Activated T-cell treated with anti-CD3 and anti-CD28 coated beads, Interleukin-2, amount 50 U/mL, for 72 hours (primary cell): ENCODE measurements at regions not wholly inside any gene's neighbourhood (a gene's known extent, or its start where the extent isn't known, plus 50 kb on each side); places are given as distances from the start of the nearest gene placed in this dataset.

ENCODE experiments used
- ATAC-seq, 2 donors: fragments of 150-1000 bp; cut with Tn5 transposase; replicated peaks in 1 of 2; 2 replicates each; pipeline ENCODE4 v1.10.0; 2021; ENCODE audit warnings: moderate library complexity in 2 of 2, mild to moderate bottlenecking in 1 of 2
- DNase-seq, 2 donors: peaks; one replicate each; pipeline ENCODE4 v3.0.0; 2021 to 2022; ENCODE audit warnings: mixed read lengths in 1 of 2
- H3K27ac Mint-ChIP-seq: one replicate; pipeline ENCODE4 v1.8.0; 2022; ENCODE audit warnings: mild to moderate bottlenecking, moderate library complexity, mixed read lengths
- H3K27me3 Mint-ChIP-seq: one replicate; pipeline ENCODE4 v1.8.0; 2022; ENCODE audit warnings: low read depth, mixed read lengths
- H3K36me3 Mint-ChIP-seq, 2 donors: one replicate each; pipeline ENCODE4 v1.8.0; 2022; ENCODE audit warnings: mixed read lengths in 2 of 2, mild to moderate bottlenecking in 1 of 2; ENCODE audit not compliant: insufficient read depth in 2 of 2
- H3K4me1 Mint-ChIP-seq: one replicate; pipeline ENCODE4 v1.8.0; 2022; ENCODE audit warnings: low read depth, mixed read lengths
- H3K4me3 Mint-ChIP-seq, 2 donors: one replicate each; pipeline ENCODE4 v1.8.0; 2022; ENCODE audit warnings: mild to moderate bottlenecking in 2 of 2, mixed read lengths in 2 of 2, moderate library complexity in 2 of 2
- H3K9me3 Mint-ChIP-seq, 2 donors: one replicate each; pipeline ENCODE4 v1.8.0; 2022; ENCODE audit warnings: mixed read lengths in 2 of 2

DNA sequence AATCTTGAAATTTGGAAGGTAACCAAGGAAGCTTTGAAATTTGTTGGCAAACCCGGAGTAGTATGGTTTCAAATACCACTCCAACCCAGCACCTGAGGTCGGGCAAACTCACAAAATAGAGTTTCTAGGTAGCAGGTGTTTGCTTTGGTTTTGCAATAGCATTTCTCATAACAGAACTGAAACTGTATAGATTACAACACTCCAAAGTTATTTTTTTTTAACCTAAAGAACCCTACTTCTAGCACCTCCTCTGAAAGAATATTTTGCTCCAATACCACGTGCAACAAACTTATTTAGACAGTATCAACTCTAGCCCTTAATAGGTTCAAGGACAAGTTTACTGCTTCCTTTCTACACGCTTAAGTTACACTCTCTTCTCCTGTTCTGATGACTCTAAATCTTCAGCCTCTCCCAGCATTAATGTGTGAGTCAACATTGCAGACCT is 178.5 kb upstream of the FMN2 start:
- Mint-ChIP-seq H3K36me3 (no peaks in the 10 kb centered on the region), H3K27me3 (peaks cover 33% of the 10 kb centered on the region), H3K4me1 (peaks cover 4% of the 10 kb centered on the region), H3K9me3 (no peaks in the 10 kb centered on the region), H3K27ac (no peak overlapping the region), H3K4me3 (no peak overlapping the region)
- peak; percentile 34 to 52 for ATAC-seq
- no peak for DNase-seq

DNA sequence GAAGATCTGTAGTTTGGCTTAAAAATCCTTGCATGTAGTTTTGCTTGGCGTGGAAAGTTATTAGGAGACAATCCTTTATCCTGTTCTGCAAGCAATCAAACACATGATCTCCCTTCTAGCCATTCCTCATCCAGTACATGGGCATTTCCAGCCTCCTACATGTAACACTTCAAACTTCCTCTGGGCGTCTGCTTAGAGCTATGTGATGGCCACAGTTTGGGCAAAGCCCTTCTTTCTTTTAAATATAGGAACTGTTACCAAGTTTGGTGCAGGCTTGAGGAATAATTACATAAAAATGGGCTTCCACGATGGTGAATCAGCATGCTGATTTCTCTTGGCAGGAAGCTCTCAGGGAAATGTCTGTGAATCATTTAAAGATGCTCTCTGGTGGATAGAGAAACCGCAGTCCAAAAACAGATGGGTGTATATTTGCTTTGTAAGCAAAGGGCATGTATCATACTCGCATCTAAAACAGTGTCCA is 176.9 kb upstream of the FMN2 start:
- H3K9me3 Mint-ChIP-seq: no peaks in the 10 kb centered on the region
- ATAC-seq: no peak

DNA sequence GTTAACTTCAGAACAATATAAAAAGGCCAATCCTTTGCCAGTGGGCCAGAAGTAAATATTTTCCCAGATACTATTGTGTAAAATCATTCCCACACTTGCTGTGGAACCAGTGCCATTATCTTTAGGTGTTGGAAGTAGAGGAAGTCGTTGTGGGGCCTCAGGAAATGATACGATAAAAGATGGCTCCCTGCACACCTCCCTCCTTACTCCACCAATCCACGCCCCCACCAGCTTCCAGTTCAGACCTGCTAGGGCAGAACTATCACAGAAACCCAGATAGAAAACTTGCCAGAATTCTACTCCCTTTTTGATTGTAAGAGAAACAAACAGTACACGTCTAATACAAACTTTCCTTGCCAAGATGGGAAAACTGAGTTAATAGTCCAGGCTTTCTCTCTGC is 173.0 kb upstream of the FMN2 start:
- Mint-ChIP-seq H3K9me3 (peaks cover 2 to 4% of the 10 kb centered on the region in 2 donors), H3K36me3 (peaks cover 0 to 2% of the 10 kb centered on the region in 2 donors)

More for the DNA sequence above, 176.9 kb upstream of the FMN2 start:
- Mint-ChIP-seq H3K27me3 (peaks cover 42% of the 10 kb centered on the region), H3K4me3 (no peak overlapping the region), H3K36me3 (no peaks in the 10 kb centered on the region), H3K4me1 (peaks cover 4% of the 10 kb centered on the region), H3K27ac (no peak overlapping the region)
- DNase-seq: no peak

GRCh38 chr1:239920214-239920613 is 171.5 kb upstream of the FMN2 start:
- Mint-ChIP-seq H3K9me3 (peaks cover 2 to 4% of the 10 kb centered on the region in 2 donors), H3K4me3 (no peak overlapping the region), H3K27ac (no peak overlapping the region), H3K36me3 (peaks cover 0 to 2% of the 10 kb centered on the region in 2 donors), H3K4me1 (peaks cover 14% of the 10 kb centered on the region), H3K27me3 (peaks cover 48% of the 10 kb centered on the region)
- ATAC-seq (no peak), DNase-seq (no peak)

More for the DNA sequence above, 173.0 kb upstream of the FMN2 start:
- Mint-ChIP-seq H3K27ac (no peak overlapping the region), H3K4me3 (no peak overlapping the region), H3K4me1 (peaks cover 14% of the 10 kb centered on the region), H3K27me3 (peaks cover 48% of the 10 kb centered on the region)
- no peak for ATAC-seq
- no peak for DNase-seq

DNA sequence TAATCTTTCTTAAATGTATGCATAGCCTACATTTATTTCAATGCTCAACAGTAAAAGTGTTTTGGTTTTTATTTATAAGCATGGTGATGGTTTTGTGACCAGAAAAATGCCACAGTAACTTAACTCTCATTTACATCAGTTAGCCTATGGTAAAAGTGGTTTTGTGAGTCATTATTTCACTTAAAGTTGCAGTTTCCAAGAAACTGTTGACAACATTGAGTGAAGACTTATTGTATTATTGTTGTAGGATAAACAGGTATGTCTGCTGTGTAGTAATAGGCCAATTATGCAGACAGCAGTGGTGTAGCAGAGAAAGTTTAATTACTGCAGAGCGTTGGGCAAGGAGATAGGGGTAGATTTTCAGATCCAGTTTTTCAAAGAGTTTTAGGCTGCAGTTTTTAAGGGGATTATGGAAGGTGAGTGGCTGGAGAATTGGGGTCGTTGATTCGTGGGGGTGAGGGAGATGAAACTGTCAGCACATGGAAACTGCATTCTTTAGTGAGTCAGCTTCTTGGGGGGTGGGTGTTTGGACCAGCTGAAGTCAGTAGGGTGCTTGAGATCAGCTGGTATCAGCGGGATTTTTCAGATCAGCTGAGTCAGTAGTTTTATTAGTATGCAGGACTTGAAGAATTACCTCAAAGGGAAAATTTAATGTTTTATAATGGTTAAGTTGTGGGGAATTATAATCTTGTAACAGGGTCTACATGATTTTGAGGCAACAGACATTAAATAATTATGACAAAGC is 168.7 kb upstream of the FMN2 start:
- H3K27ac Mint-ChIP-seq: peak overlapping the region; percentile 79
- DNase-seq (peak in 1 of 2 donors; percentile 6), ATAC-seq (peak; percentile 67 to 77)
- H3K4me1 Mint-ChIP-seq: peaks cover 14% of the 10 kb centered on the region
- peaks cover 2 to 4% of the 10 kb centered on the region in 2 donors for H3K9me3 Mint-ChIP-seq
- peaks cover 27% of the 10 kb centered on the region for H3K27me3 Mint-ChIP-seq
- peaks cover 0 to 2% of the 10 kb centered on the region in 2 donors for H3K36me3 Mint-ChIP-seq
- H3K4me3 Mint-ChIP-seq: peak overlapping the region in 1 of 2 donors; percentile 31

- no peak for ATAC-seq
- H3K27ac Mint-ChIP-seq: no peak overlapping the region
- peaks cover 2 to 4% of the 10 kb centered on the region in 2 donors for H3K9me3 Mint-ChIP-seq
- no peak for DNase-seq
- peaks cover 15% of the 10 kb centered on the region for H3K27me3 Mint-ChIP-seq
- peaks cover 0 to 2% of the 10 kb centered on the region in 2 donors for H3K36me3 Mint-ChIP-seq
- H3K4me1 Mint-ChIP-seq: peaks cover 14% of the 10 kb centered on the region
- no peak overlapping the region for H3K4me3 Mint-ChIP-seq
Observed at GRCh38 chr1:239924741-239925350, 166.8 kb upstream of the FMN2 start.

- H3K4me3 Mint-ChIP-seq: no peak overlapping the region
- H3K4me1 Mint-ChIP-seq: peaks cover 14% of the 10 kb centered on the region
- H3K27me3 Mint-ChIP-seq: peaks cover 7% of the 10 kb centered on the region
- peaks cover 0 to 2% of the 10 kb centered on the region in 2 donors for H3K9me3 Mint-ChIP-seq
- DNase-seq (no peak), ATAC-seq (no peak)
- H3K27ac Mint-ChIP-seq: no peak overlapping the region
- peaks cover 0 to 2% of the 10 kb centered on the region in 2 donors for H3K36me3 Mint-ChIP-seq
Observed at GRCh38 chr1:239926184-239926583, 165.5 kb upstream of the FMN2 start.

DNA sequence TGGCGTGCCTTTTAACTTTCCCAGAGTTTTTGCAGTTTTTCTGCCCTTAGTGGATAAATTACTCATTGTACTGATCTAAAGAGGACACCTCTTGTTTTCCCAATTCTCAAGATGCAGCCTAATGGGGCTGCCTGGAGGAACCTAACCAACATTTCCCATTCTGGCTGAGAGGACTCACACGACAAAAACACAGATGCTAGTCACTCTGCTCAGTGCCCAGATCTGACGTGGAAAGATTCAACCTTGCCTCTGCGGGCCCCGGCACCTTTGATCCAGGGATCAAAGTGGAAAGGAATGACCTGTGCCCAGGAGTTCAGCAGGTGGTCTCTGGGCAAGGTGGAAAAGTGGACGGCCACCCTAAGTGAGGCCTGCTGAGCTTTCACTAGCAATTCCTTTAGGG is 162.4 kb upstream of the FMN2 start:
- Mint-ChIP-seq H3K36me3 (no peaks in the 10 kb centered on the region), H3K9me3 (no peaks in the 10 kb centered on the region), H3K4me1 (no peaks in the 10 kb centered on the region), H3K27ac (no peak overlapping the region), H3K27me3 (no peaks in the 10 kb centered on the region), H3K4me3 (no peak overlapping the region)
- ATAC-seq (no peak), DNase-seq (no peak)

GRCh38 chr1:239930686-239931262 is 160.9 kb upstream of the FMN2 start:
- H3K36me3 Mint-ChIP-seq: no peaks in the 10 kb centered on the region
- H3K4me1 Mint-ChIP-seq: no peaks in the 10 kb centered on the region
- no peak for ATAC-seq
- no peaks in the 10 kb centered on the region for H3K9me3 Mint-ChIP-seq
- H3K4me3 Mint-ChIP-seq: no peak overlapping the region
- no peak overlapping the region for H3K27ac Mint-ChIP-seq
- DNase-seq: no peak
- H3K27me3 Mint-ChIP-seq: no peaks in the 10 kb centered on the region

DNA sequence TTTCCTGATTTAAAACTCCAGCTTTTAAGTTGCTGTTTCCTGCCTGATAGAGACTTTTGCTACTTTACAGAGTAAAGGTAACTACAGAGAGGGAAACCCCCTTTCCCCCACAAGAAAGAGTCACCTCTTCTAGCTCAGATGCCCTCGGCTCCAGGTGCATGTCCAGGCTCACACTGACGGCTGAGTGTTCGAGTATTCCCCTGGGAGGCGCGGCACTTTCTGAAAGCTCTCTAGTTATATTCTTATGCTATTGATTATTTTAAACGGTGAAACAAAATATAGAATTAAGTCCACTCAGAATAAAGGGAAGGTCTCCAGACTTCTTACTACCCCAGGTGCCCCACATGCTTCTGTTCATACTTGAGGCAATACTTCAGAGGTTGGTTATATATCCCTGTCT is 160.3 kb upstream of the FMN2 start:
- Mint-ChIP-seq H3K4me3 (no peak overlapping the region), H3K27ac (no peak overlapping the region), H3K9me3 (no peaks in the 10 kb centered on the region), H3K36me3 (no peaks in the 10 kb centered on the region), H3K4me1 (no peaks in the 10 kb centered on the region), H3K27me3 (no peaks in the 10 kb centered on the region)
- no peak for DNase-seq
- ATAC-seq: no peak

GRCh38 chr1:239939602-239940001 is 152.1 kb upstream of the FMN2 start:
- Mint-ChIP-seq H3K27me3 (no peaks in the 10 kb centered on the region), H3K4me1 (no peaks in the 10 kb centered on the region), H3K4me3 (no peak overlapping the region), H3K27ac (no peak overlapping the region), H3K9me3 (peaks cover 0 to 2% of the 10 kb centered on the region in 2 donors), H3K36me3 (peaks cover 0 to 2% of the 10 kb centered on the region in 2 donors)
- DNase-seq (no peak), ATAC-seq (no peak)

DNA sequence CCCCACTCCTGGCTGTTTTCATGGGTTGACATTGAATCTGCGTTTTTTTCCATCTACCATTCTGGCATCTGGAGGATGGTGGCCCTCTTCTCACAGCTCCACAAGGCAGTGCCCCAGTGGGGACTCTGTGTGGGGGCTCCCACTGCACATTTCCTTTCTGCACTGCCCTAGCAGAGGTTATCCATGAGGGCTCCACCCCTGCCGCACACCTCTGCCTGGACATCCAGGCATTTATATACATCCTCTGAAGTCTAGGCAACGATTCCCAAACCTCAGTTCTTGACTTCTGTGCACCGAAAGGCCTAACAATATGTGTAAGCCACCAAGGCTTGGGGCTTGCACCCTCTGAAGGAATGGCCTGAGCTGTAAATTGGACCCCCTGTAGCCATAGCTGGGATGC is 147.9 kb upstream of the FMN2 start:
- Mint-ChIP-seq H3K9me3 (peaks cover 0 to 2% of the 10 kb centered on the region in 2 donors), H3K27me3 (peaks cover 7% of the 10 kb centered on the region), H3K27ac (no peak overlapping the region), H3K36me3 (peaks cover 0 to 3% of the 10 kb centered on the region in 2 donors), H3K4me3 (no peak overlapping the region), H3K4me1 (no peaks in the 10 kb centered on the region)
- DNase-seq: no peak
- ATAC-seq: no peak

DNA sequence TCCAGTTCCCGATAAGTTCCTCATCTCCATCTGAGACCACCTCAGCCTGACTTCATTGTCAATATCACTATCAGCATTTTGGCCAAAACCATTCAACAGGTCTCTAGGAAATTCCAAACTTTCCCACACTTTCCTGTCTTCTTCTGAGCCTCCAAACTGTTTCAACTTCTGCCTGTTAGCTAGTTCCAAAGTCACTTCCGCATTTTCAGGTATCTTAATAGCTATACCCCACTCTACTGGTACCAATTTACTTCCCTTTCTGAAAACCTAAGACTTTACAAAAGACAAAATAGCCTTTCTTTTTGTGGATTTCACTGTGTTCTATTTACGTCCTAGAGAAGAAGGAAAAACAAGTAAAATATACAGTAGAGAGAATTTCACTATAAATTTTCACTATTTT is 147.0 kb upstream of the FMN2 start:
- DNase-seq: no peak
- Mint-ChIP-seq H3K27ac (peak overlapping the region; percentile 5), H3K9me3 (peaks cover 0 to 2% of the 10 kb centered on the region in 2 donors), H3K36me3 (peaks cover 0 to 3% of the 10 kb centered on the region in 2 donors), H3K27me3 (peaks cover 7% of the 10 kb centered on the region), H3K4me3 (no peak overlapping the region), H3K4me1 (no peaks in the 10 kb centered on the region)
- no peak for ATAC-seq
